ENCODE measurements at regions not wholly inside any gene's neighbourhood (a gene's known extent, or its start where the extent isn't known, plus 50 kb on each side); places are given as distances from the start of the nearest gene placed in this dataset.
"Not testable (repeated sequence)": the region's sequence is repeated elsewhere in the genome, so short reads cannot be mapped to it uniquely, and the experiment has no call there.

DNA sequence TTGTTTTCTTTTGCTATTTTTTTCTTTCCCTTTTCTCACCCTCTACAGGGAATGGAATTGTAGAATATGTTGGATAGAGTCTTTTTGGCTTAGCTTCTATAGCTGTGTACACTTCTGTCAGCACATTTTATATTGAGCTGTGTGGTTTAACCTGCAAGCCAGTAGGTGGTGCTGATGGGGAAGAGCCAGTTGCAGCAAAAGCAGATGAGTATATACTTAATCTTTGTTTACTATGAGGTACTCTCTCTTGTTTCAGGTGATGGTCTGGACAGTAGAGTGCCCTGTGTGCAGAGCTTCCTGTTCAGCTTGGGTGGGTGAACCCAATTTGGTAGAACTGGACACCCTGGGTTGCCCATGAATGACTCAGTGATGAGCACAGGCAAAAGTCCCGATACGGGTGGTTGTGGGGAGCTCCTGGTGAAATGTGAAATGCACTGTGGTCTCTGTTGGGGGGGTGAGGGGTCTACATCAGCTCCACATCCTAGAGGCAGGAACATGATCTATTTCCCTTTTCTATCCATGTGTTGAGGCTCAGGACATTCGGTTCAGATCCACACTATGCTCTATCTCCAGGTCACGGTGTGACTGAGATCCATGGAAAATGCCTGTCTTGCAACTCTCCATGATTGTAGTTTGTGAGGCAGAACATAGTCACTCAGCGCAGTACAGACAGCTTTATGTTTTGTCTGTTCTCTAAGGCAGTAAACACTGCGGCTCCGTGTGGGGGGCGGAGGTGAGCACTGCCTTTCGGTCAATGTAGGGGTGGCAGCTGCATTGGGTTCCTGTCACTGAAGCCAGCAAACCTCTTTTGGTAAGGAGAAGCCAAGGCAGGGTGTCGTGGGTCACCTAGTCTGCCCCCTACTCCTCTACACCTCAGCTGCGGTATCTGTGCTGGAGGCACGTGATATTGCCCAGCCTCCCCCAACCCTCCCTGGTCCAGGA lies 353.2 kb downstream of the PRR16 start:
- no peak overlapping the region for H3K27ac ChIP-seq (ENCODE audit: low read depth, low read length)
- H3K4me1 ChIP-seq (ENCODE audit: insufficient read depth, low read length): no peaks in the 10 kb centered on the region
- H3K36me3 ChIP-seq (ENCODE audit: insufficient read depth, low read length): no peaks in the 10 kb centered on the region
- no peaks in the 10 kb centered on the region for H3K9me3 ChIP-seq (ENCODE audit: low read length)
- no peaks in the 10 kb centered on the region for H3K27me3 ChIP-seq (ENCODE audit: control insufficient read depth in 1 of 2, insufficient read depth in 2 of 2, low read length in 2 of 2)
- no peak overlapping the region for H3K9ac ChIP-seq (ENCODE audit: low read length)
- no peak overlapping the region for H3K4me3 ChIP-seq (ENCODE audit: low read depth in 1 of 2, low read length in 2 of 2)

DNA sequence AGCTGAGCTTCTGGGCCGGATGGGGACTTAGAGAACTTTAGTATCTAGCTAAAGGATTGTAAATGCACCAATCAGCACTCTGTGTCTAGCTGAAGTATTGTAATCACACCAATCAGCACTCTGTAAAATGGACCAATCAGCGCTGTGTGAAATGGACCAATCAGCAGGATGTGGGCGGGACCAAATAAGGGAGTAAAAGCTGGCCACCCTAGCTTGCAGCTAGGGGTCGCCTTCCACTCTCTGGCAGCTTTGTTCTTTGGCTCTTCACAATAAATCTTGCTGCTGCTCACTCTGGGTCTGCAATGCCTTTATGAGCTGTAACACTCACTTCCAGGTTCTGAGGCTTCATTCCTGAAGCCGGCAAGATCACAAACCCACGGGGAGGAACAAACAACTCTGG lies 354.0 kb downstream of the PRR16 start:
- Histone ChIP-seq H3K27ac (ENCODE audit: low read depth, low read length) (no peak overlapping the region), H3K36me3 (ENCODE audit: insufficient read depth, low read length) (no peaks in the 10 kb centered on the region), H3K4me1 (ENCODE audit: insufficient read depth, low read length) (no peaks in the 10 kb centered on the region), H3K27me3 (ENCODE audit: control insufficient read depth in 1 of 2, insufficient read depth in 2 of 2, low read length in 2 of 2) (no peaks in the 10 kb centered on the region), H3K4me3 (ENCODE audit: low read depth in 1 of 2, low read length in 2 of 2) (no peak overlapping the region), H3K9me3 (ENCODE audit: low read length) (no peaks in the 10 kb centered on the region), H3K9ac (ENCODE audit: low read length) (no peak overlapping the region)

DNA sequence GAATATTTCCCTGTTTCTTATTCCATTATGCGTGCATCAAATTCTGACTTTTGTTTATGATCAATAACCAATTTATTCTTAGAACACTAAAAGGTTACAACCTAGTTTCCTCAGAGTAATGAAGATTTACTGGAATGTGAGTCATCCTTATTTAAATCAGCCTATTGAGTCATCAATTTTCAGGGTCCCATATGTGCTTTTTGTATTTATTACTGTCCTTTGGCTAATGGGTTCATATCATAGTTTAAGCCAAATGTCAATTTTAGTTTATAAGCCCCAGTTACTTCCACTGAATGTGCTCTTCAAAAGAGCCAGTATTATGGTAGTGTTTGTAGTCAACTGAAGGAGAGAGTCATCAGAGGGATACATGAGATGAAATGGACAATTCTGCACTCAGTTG lies 359.2 kb downstream of the PRR16 start:
- H3K36me3 ChIP-seq (ENCODE audit: insufficient read depth, low read length): no peaks in the 10 kb centered on the region
- H3K4me3 ChIP-seq (ENCODE audit: low read depth in 1 of 2, low read length in 2 of 2): no peak overlapping the region
- H3K9me3 ChIP-seq (ENCODE audit: low read length): no peaks in the 10 kb centered on the region
- H3K27ac ChIP-seq (ENCODE audit: low read depth, low read length): no peak overlapping the region
- no peaks in the 10 kb centered on the region for H3K4me1 ChIP-seq (ENCODE audit: insufficient read depth, low read length)
- H3K9ac ChIP-seq (ENCODE audit: low read length): no peak overlapping the region
- H3K27me3 ChIP-seq (ENCODE audit: control insufficient read depth in 1 of 2, insufficient read depth in 2 of 2, low read length in 2 of 2): no peaks in the 10 kb centered on the region

DNA sequence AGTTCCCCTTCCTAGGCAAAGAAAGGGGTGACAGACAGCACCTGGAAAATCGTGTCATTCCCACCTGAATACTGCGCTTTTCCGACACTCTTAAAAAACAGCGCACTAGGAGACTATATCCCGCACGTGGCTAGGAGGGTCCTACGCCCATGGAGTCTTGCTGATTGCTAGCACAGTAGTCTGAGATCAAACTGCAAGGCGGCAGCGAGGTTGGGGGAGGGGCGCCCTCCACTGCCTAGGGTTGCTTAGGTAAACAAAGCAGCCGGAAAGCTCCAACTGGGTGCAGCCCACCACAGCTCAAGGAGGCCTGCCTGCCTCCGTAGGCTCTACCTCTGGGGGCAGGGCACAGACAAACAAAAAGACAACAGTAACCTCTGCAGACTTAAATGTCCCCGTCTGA lies 367.5 kb downstream of the PRR16 start:
- not testable (repeated sequence) for H3K4me1 ChIP-seq (ENCODE audit: insufficient read depth, low read length); H3K9ac ChIP-seq (ENCODE audit: low read length); H3K36me3 ChIP-seq (ENCODE audit: insufficient read depth, low read length); H3K27me3 ChIP-seq (ENCODE audit: control insufficient read depth in 1 of 2, insufficient read depth in 2 of 2, low read length in 2 of 2); H3K4me3 ChIP-seq (ENCODE audit: low read depth in 1 of 2, low read length in 2 of 2); H3K27ac ChIP-seq (ENCODE audit: low read depth, low read length); H3K9me3 ChIP-seq (ENCODE audit: low read length)

DNA sequence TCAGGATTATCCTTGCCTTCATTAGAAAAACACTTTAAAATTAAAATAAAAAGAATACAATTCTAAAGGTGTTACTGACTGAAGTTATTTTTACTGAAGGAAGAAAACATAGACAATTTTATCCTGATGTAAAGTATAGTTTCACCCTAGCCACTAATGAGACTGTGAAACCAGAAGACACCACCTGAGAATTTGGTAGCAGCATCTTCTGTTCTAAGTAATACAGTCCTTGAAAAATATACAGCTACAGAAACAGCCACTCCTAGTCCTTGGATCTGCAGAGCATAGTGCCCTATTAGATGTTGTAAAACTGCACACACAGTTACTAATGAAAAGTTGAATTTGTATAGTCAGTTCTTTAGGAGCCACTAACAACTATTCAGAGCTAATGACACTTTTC lies 377.7 kb downstream of the PRR16 start:
- no peak overlapping the region for H3K9ac ChIP-seq (ENCODE audit: low read length)
- H3K4me3 ChIP-seq (ENCODE audit: low read depth in 1 of 2, low read length in 2 of 2): no peak overlapping the region
- no peaks in the 10 kb centered on the region for H3K27me3 ChIP-seq (ENCODE audit: control insufficient read depth in 1 of 2, insufficient read depth in 2 of 2, low read length in 2 of 2)
- no peak overlapping the region for H3K27ac ChIP-seq (ENCODE audit: low read depth, low read length)
- no peaks in the 10 kb centered on the region for H3K4me1 ChIP-seq (ENCODE audit: insufficient read depth, low read length)
- no peaks in the 10 kb centered on the region for H3K9me3 ChIP-seq (ENCODE audit: low read length)
- no peaks in the 10 kb centered on the region for H3K36me3 ChIP-seq (ENCODE audit: insufficient read depth, low read length)

DNA sequence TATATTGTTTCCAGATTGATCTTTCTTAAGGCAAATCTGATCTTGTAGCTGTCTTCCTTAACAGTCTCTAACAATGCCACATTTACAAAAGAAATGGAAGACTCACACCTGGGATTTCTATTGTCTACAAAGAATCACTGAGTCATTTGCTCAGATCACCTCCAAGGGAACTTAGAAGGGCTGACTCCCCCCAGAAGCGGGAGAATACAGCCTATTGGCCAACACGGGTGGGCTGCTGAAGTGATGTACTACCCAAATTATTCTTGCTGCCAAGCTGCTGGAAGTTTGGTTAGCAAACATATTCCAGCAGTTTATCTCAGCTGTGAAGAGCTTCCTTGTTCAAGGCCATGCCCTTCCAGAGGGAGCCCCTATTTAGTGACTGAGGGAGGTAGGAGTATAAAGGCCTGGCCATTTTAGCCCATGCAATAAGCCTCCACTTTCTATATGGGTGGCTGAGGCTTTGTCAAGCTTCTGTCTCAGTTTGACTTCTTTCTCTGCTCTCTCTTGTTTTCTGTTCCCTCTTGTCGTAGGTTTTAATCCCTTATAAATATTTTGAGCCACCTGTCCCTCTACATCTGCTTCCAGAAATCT lies 379.4 kb downstream of the PRR16 start:
- Histone ChIP-seq H3K4me3 (ENCODE audit: low read depth in 1 of 2, low read length in 2 of 2) (no peak overlapping the region), H3K36me3 (ENCODE audit: insufficient read depth, low read length) (no peaks in the 10 kb centered on the region), H3K9ac (ENCODE audit: low read length) (no peak overlapping the region), H3K9me3 (ENCODE audit: low read length) (no peaks in the 10 kb centered on the region), H3K4me1 (ENCODE audit: insufficient read depth, low read length) (no peaks in the 10 kb centered on the region), H3K27me3 (ENCODE audit: control insufficient read depth in 1 of 2, insufficient read depth in 2 of 2, low read length in 2 of 2) (no peaks in the 10 kb centered on the region), H3K27ac (ENCODE audit: low read depth, low read length) (no peak overlapping the region)

DNA sequence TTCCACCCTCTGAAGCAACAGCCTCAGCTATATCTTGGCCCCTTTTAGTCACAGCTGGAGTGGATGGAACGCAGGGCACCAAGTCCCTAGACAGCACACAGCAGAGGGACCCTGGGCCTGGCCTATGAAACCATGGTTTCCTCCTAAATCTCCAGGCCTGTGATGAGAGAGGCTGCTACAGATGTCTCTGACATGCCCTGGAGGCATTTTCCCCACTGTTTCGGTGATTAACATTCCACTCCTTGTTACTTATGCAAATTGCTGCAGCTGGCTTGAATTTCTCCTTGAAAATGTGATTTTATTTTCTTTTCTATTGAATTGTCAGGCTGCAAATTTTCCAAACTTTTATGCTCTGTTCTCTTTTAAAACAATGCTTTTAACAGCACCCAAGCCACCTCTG lies 384.8 kb downstream of the PRR16 start:
- Histone ChIP-seq H3K4me1 (ENCODE audit: insufficient read depth, low read length) (no peaks in the 10 kb centered on the region), H3K27me3 (ENCODE audit: control insufficient read depth in 1 of 2, insufficient read depth in 2 of 2, low read length in 2 of 2) (no peaks in the 10 kb centered on the region), H3K9ac (ENCODE audit: low read length) (no peak overlapping the region), H3K27ac (ENCODE audit: low read depth, low read length) (no peak overlapping the region), H3K36me3 (ENCODE audit: insufficient read depth, low read length) (no peaks in the 10 kb centered on the region), H3K9me3 (ENCODE audit: low read length) (no peaks in the 10 kb centered on the region), H3K4me3 (ENCODE audit: low read depth in 1 of 2, low read length in 2 of 2) (no peak overlapping the region)

DNA sequence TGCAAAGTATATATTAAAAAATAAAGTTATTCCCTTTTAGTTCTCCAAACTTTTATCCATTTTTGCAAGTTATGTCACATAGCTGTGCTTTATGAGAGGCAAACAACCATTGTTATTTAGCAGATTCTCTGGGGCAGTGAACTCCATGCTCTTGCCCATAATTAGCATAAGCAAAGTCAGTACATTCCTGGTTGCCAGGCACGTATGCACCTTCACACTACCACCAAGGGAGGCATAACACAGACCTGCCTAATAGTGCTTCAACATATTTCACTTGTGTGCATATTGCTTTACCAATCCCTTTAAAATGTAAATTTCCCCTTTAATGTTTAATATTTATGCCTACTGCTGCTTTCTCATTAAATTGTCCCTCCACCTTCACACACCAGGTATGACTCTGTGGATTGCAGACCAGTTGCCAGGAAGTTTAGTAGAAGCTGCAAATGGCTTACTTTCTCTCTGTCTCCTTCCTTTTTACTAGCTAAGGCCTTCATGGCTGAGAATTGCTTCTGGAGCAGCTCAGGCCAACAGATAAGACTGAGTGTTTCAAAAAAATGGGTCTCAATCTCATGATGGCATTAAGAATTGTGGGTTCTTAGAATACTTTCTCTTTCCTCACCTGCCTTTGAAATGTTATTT lies 388.2 kb downstream of the PRR16 start:
- Histone ChIP-seq H3K4me3 (ENCODE audit: low read depth in 1 of 2, low read length in 2 of 2) (no peak overlapping the region), H3K9me3 (ENCODE audit: low read length) (no peaks in the 10 kb centered on the region), H3K4me1 (ENCODE audit: insufficient read depth, low read length) (no peaks in the 10 kb centered on the region), H3K27me3 (ENCODE audit: control insufficient read depth in 1 of 2, insufficient read depth in 2 of 2, low read length in 2 of 2) (no peaks in the 10 kb centered on the region), H3K36me3 (ENCODE audit: insufficient read depth, low read length) (no peaks in the 10 kb centered on the region), H3K9ac (ENCODE audit: low read length) (no peak overlapping the region), H3K27ac (ENCODE audit: low read depth, low read length) (no peak overlapping the region)

DNA sequence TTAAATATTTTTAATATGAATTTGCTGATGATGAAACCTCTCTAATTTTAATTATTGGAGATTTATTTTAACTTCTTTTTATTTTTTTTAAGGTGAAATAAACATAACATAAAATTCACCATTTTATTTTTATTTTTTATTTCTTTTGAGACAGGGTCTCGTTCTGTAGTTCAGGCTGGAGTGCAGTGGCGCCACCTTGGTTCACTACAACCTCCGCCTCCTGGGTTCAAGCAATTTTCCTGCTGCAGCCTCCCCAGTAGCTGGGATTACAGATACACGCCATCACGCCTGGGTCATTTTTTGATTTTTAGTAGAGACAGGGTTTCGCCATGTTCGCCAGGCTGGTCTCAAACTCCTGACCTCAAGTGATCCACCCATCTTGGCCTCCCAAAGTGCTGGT lies 402.9 kb downstream of the PRR16 start:
- Histone ChIP-seq H3K9me3 (ENCODE audit: low read length) (no peaks in the 10 kb centered on the region), H3K36me3 (ENCODE audit: insufficient read depth, low read length) (no peaks in the 10 kb centered on the region), H3K4me3 (ENCODE audit: low read depth in 1 of 2, low read length in 2 of 2) (no peak overlapping the region)

DNA sequence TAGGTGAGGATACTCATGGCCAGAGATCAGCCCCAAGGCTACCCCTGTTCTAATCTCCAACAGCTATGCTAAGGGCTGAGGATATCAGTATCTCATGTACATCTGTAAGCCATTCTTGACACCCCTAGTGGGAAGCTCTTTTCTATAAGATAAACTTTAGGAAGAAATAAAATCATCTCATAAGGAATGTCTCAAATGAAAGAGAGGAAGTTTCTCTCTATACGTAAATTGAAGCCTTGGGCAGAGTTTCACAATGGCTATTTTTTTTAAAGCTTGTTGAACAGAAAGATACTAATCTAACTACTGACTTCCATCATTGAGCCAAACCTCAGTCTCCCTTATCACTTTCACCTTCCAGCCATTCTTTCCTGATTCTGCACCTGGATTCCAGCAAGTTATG lies 405.7 kb downstream of the PRR16 start:
- Histone ChIP-seq H3K9me3 (ENCODE audit: low read length) (no peaks in the 10 kb centered on the region), H3K27ac (ENCODE audit: low read depth, low read length) (no peak overlapping the region)

More for the DNA sequence above, 402.9 kb downstream of the PRR16 start:
- Histone ChIP-seq H3K27me3 (ENCODE audit: control insufficient read depth in 1 of 2, insufficient read depth in 2 of 2, low read length in 2 of 2) (no peaks in the 10 kb centered on the region), H3K4me1 (ENCODE audit: insufficient read depth, low read length) (no peaks in the 10 kb centered on the region), H3K9ac (ENCODE audit: low read length) (no peak overlapping the region), H3K27ac (ENCODE audit: low read depth, low read length) (no peak overlapping the region)

DNA sequence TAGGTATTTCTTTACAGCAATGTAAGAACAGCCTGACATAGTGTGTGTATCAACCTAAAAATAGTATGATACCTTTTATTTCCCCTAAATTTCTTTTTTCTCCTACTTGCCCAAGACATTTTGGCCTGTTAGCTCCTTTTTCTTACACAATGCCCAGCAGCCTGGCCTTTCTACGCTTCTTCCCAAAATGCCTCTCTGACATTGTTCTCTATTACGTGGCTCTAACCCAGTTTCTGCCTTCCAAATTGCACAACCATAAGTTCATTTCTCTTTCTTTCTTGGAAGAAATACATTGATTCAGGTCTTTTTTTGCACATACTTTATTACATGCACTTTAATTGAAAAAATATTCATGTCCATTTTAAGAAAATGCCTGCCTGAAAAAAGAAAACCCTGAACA lies 408.2 kb downstream of the PRR16 start:
- H3K9me3 ChIP-seq (ENCODE audit: low read length): no peaks in the 10 kb centered on the region
- no peaks in the 10 kb centered on the region for H3K36me3 ChIP-seq (ENCODE audit: insufficient read depth, low read length)
- H3K4me3 ChIP-seq (ENCODE audit: low read depth in 1 of 2, low read length in 2 of 2): no peak overlapping the region
- no peaks in the 10 kb centered on the region for H3K27me3 ChIP-seq (ENCODE audit: control insufficient read depth in 1 of 2, insufficient read depth in 2 of 2, low read length in 2 of 2)
- no peak overlapping the region for H3K27ac ChIP-seq (ENCODE audit: low read depth, low read length)
- no peaks in the 10 kb centered on the region for H3K4me1 ChIP-seq (ENCODE audit: insufficient read depth, low read length)
- H3K9ac ChIP-seq (ENCODE audit: low read length): no peak overlapping the region

More for the DNA sequence above, 405.7 kb downstream of the PRR16 start:
- Histone ChIP-seq H3K36me3 (ENCODE audit: insufficient read depth, low read length) (no peaks in the 10 kb centered on the region), H3K9ac (ENCODE audit: low read length) (no peak overlapping the region), H3K27me3 (ENCODE audit: control insufficient read depth in 1 of 2, insufficient read depth in 2 of 2, low read length in 2 of 2) (no peaks in the 10 kb centered on the region), H3K4me3 (ENCODE audit: low read depth in 1 of 2, low read length in 2 of 2) (no peak overlapping the region), H3K4me1 (ENCODE audit: insufficient read depth, low read length) (no peaks in the 10 kb centered on the region)

Measured in muscle layer of colon (tissue), 2 donors.